ENCODE measurements at regions not wholly inside any gene's neighbourhood (a gene's known extent, or its start where the extent isn't known, plus 50 kb on each side); places are given as distances from the start of the nearest gene placed in this dataset.

- H3K36me3 Mint-ChIP-seq, result no peaks in the 10 kb centered on the region
- H3K4me1 Mint-ChIP-seq (ENCODE audit: low read depth), result no peaks in the 10 kb centered on the region
- H3K27ac Mint-ChIP-seq, result no peak overlapping the region
- H3K4me3 Mint-ChIP-seq, result no peak overlapping the region
- H3K27me3 Mint-ChIP-seq, result no peaks in the 10 kb centered on the region
- H3K9me3 Mint-ChIP-seq (ENCODE audit: low read depth), result no peaks in the 10 kb centered on the region
Measured at GRCh38 chr3:115239717-115240116, 92.6 kb upstream of the ZBTB20 start.

GRCh38 chr3:115244350-115244749, 97.3 kb upstream of the ZBTB20 start:
- Mint-ChIP-seq H3K4me3 (no peak overlapping the region), H3K27me3 (no peaks in the 10 kb centered on the region), H3K9me3 (ENCODE audit: low read depth) (no peaks in the 10 kb centered on the region), H3K36me3 (no peaks in the 10 kb centered on the region), H3K4me1 (ENCODE audit: low read depth) (no peaks in the 10 kb centered on the region), H3K27ac (no peak overlapping the region)

GRCh38 chr3:115245438-115245837, 98.3 kb upstream of the ZBTB20 start:
- H3K27me3 Mint-ChIP-seq, result no peaks in the 10 kb centered on the region

GRCh38 chr3:115245899-115246298, 98.8 kb upstream of the ZBTB20 start:
- no peak overlapping the region for H3K4me3 Mint-ChIP-seq
- H3K27me3 Mint-ChIP-seq, result no peaks in the 10 kb centered on the region
- no peaks in the 10 kb centered on the region for H3K36me3 Mint-ChIP-seq
- no peaks in the 10 kb centered on the region for H3K9me3 Mint-ChIP-seq (ENCODE audit: low read depth)
- no peak overlapping the region for H3K27ac Mint-ChIP-seq
- no peaks in the 10 kb centered on the region for H3K4me1 Mint-ChIP-seq (ENCODE audit: low read depth)

More at GRCh38 chr3:115245438-115245837, 98.3 kb upstream of the ZBTB20 start:
- Mint-ChIP-seq H3K36me3 (no peaks in the 10 kb centered on the region), H3K4me1 (ENCODE audit: low read depth) (no peaks in the 10 kb centered on the region), H3K9me3 (ENCODE audit: low read depth) (no peaks in the 10 kb centered on the region), H3K27ac (no peak overlapping the region), H3K4me3 (no peak overlapping the region)

- H3K27me3 Mint-ChIP-seq, result no peaks in the 10 kb centered on the region
- no peaks in the 10 kb centered on the region for H3K9me3 Mint-ChIP-seq (ENCODE audit: low read depth)
- H3K36me3 Mint-ChIP-seq, result no peaks in the 10 kb centered on the region
- H3K4me3 Mint-ChIP-seq, result no peak overlapping the region
- no peak overlapping the region for H3K27ac Mint-ChIP-seq
- no peaks in the 10 kb centered on the region for H3K4me1 Mint-ChIP-seq (ENCODE audit: low read depth)
Measured at GRCh38 chr3:115246461-115247020, 99.5 kb upstream of the ZBTB20 start.

- Mint-ChIP-seq H3K36me3 (no peaks in the 10 kb centered on the region), H3K27ac (no peak overlapping the region), H3K4me3 (no peak overlapping the region), H3K9me3 (ENCODE audit: low read depth) (no peaks in the 10 kb centered on the region), H3K27me3 (no peaks in the 10 kb centered on the region), H3K4me1 (ENCODE audit: low read depth) (no peaks in the 10 kb centered on the region)
Measured at GRCh38 chr3:115248274-115248673, 101.2 kb upstream of the ZBTB20 start.

GRCh38 chr3:115251509-115251908, 104.4 kb upstream of the ZBTB20 start:
- peaks cover 2% of the 10 kb centered on the region for H3K27me3 Mint-ChIP-seq
- H3K36me3 Mint-ChIP-seq, result peaks cover 12% of the 10 kb centered on the region
- H3K9me3 Mint-ChIP-seq (ENCODE audit: low read depth), result peaks cover 9% of the 10 kb centered on the region
- no peaks in the 10 kb centered on the region for H3K4me1 Mint-ChIP-seq (ENCODE audit: low read depth)
- no peak overlapping the region for H3K27ac Mint-ChIP-seq
- H3K4me3 Mint-ChIP-seq, result no peak overlapping the region

- peaks cover 15% of the 10 kb centered on the region for H3K36me3 Mint-ChIP-seq
- peaks cover 2% of the 10 kb centered on the region for H3K27me3 Mint-ChIP-seq
- H3K9me3 Mint-ChIP-seq (ENCODE audit: low read depth), result peaks cover 9% of the 10 kb centered on the region
- no peak overlapping the region for H3K27ac Mint-ChIP-seq
- no peaks in the 10 kb centered on the region for H3K4me1 Mint-ChIP-seq (ENCODE audit: low read depth)
- H3K4me3 Mint-ChIP-seq, result no peak overlapping the region
Measured at GRCh38 chr3:115252679-115253078, 105.6 kb upstream of the ZBTB20 start.

- Mint-ChIP-seq H3K36me3 (peaks cover 15% of the 10 kb centered on the region), H3K27ac (no peak overlapping the region), H3K4me3 (no peak overlapping the region), H3K4me1 (ENCODE audit: low read depth) (no peaks in the 10 kb centered on the region), H3K27me3 (peaks cover 2% of the 10 kb centered on the region), H3K9me3 (ENCODE audit: low read depth) (peaks cover 9% of the 10 kb centered on the region)
Measured at GRCh38 chr3:115254492-115255196, 107.6 kb upstream of the ZBTB20 start.

- Mint-ChIP-seq H3K4me3 (no peak overlapping the region), H3K4me1 (ENCODE audit: low read depth) (no peaks in the 10 kb centered on the region), H3K36me3 (peaks cover 15% of the 10 kb centered on the region), H3K27me3 (peaks cover 2% of the 10 kb centered on the region), H3K9me3 (ENCODE audit: low read depth) (peaks cover 9% of the 10 kb centered on the region), H3K27ac (no peak overlapping the region)
Measured at GRCh38 chr3:115255197-115255585, 108.1 kb upstream of the ZBTB20 start.

GRCh38 chr3:115270849-115271248, 123.8 kb upstream of the ZBTB20 start:
- no peaks in the 10 kb centered on the region for H3K27me3 Mint-ChIP-seq
- H3K27ac Mint-ChIP-seq, result no peak overlapping the region
- no peak overlapping the region for H3K4me3 Mint-ChIP-seq
- no peaks in the 10 kb centered on the region for H3K9me3 Mint-ChIP-seq (ENCODE audit: low read depth)
- H3K4me1 Mint-ChIP-seq (ENCODE audit: low read depth), result no peaks in the 10 kb centered on the region
- H3K36me3 Mint-ChIP-seq, result peaks cover 2% of the 10 kb centered on the region

- Mint-ChIP-seq H3K4me1 (ENCODE audit: low read depth) (no peaks in the 10 kb centered on the region), H3K27ac (no peak overlapping the region), H3K4me3 (no peak overlapping the region), H3K9me3 (ENCODE audit: low read depth) (no peaks in the 10 kb centered on the region), H3K36me3 (peaks cover 2% of the 10 kb centered on the region), H3K27me3 (no peaks in the 10 kb centered on the region)
Measured at GRCh38 chr3:115272036-115272824, 125.1 kb upstream of the ZBTB20 start.

GRCh38 chr3:115275896-115276295, 128.8 kb upstream of the ZBTB20 start:
- H3K27ac Mint-ChIP-seq, result no peak overlapping the region
- H3K4me1 Mint-ChIP-seq (ENCODE audit: low read depth), result no peaks in the 10 kb centered on the region
- H3K36me3 Mint-ChIP-seq, result peaks cover 6% of the 10 kb centered on the region
- no peaks in the 10 kb centered on the region for H3K9me3 Mint-ChIP-seq (ENCODE audit: low read depth)
- no peak overlapping the region for H3K4me3 Mint-ChIP-seq
- H3K27me3 Mint-ChIP-seq, result peaks cover 2% of the 10 kb centered on the region

GRCh38 chr3:115279939-115280338, 132.9 kb upstream of the ZBTB20 start:
- Mint-ChIP-seq H3K4me3 (no peak overlapping the region), H3K27ac (no peak overlapping the region), H3K27me3 (peaks cover 2% of the 10 kb centered on the region), H3K4me1 (ENCODE audit: low read depth) (no peaks in the 10 kb centered on the region), H3K36me3 (peaks cover 8% of the 10 kb centered on the region), H3K9me3 (ENCODE audit: low read depth) (no peaks in the 10 kb centered on the region)

GRCh38 chr3:115280506-115280905, 133.4 kb upstream of the ZBTB20 start:
- Mint-ChIP-seq H3K36me3 (peaks cover 8% of the 10 kb centered on the region), H3K4me3 (no peak overlapping the region), H3K27ac (no peak overlapping the region)

More at GRCh38 chr3:115280506-115280905, 133.4 kb upstream of the ZBTB20 start:
- H3K27me3 Mint-ChIP-seq, result peaks cover 2% of the 10 kb centered on the region
- H3K4me1 Mint-ChIP-seq (ENCODE audit: low read depth), result no peaks in the 10 kb centered on the region
- no peaks in the 10 kb centered on the region for H3K9me3 Mint-ChIP-seq (ENCODE audit: low read depth)

Data from activated naive CD8-positive, alpha-beta T cell (primary cell).